CD4-positive, alpha-beta T cell treated with Interleukin-15 for 1 hour (primary cell): ENCODE measurements at regions not wholly inside any gene's neighbourhood (a gene's known extent, or its start where the extent isn't known, plus 50 kb on each side); places are given as distances from the start of the nearest gene placed in this dataset.

Experiments
- DNase-seq: peaks from one replicate; pipeline ENCODE4 v3.0.0-alpha.2; 2020

- DNase-seq = peak; percentile 11
Observed at GRCh38 chr11:70501051-70501901, 102.9 kb downstream of the CTTN start.

- DNase-seq = peak; percentile 8
Observed at GRCh38 chr11:70501933-70502540, 103.7 kb downstream of the CTTN start.

GRCh38 chr11:70502677-70503467 is 104.5 kb downstream of the CTTN start:
- DNase-seq = peak; percentile 12

GRCh38 chr11:70503468-70504221 is 105.3 kb downstream of the CTTN start:
- DNase-seq = peak; percentile 9

GRCh38 chr11:70504246-70505020 is 106.1 kb downstream of the CTTN start:
- peak; percentile 11 for DNase-seq

- DNase-seq = no peak
Observed at GRCh38 chr11:70505331-70505731, 107.0 kb downstream of the CTTN start.

- peak; percentile 12 for DNase-seq
Observed at GRCh38 chr11:70505761-70506657, 107.7 kb downstream of the CTTN start.

- peak; percentile 9 for DNase-seq
Observed at GRCh38 chr11:70506658-70506970, 108.3 kb downstream of the CTTN start.

GRCh38 chr11:70506986-70507385 is 108.7 kb downstream of the CTTN start:
- DNase-seq = no peak

GRCh38 chr11:70507466-70508230 is 109.3 kb downstream of the CTTN start:
- DNase-seq = no peak

GRCh38 chr11:70508231-70508480 is 109.8 kb downstream of the CTTN start:
- DNase-seq = peak; percentile 6

GRCh38 chr11:70509476-70509875 is 111.1 kb downstream of the CTTN start:
- no peak for DNase-seq

GRCh38 chr11:70510106-70510505 is 111.8 kb downstream of the CTTN start:
- peak; percentile 5 for DNase-seq

GRCh38 chr11:70510571-70510970 is 112.2 kb downstream of the CTTN start:
- no peak for DNase-seq

GRCh38 chr11:70511345-70511744 is 113.0 kb downstream of the CTTN start:
- DNase-seq = no peak

GRCh38 chr11:70512716-70513115 is 114.4 kb downstream of the CTTN start:
- no peak for DNase-seq

GRCh38 chr11:70517203-70517602 is 118.9 kb downstream of the CTTN start:
- DNase-seq = no peak

- DNase-seq = no peak
Observed at GRCh38 chr11:70517988-70518907, 119.9 kb downstream of the CTTN start.

- no peak for DNase-seq
Observed at GRCh38 chr11:70519117-70519516, 120.8 kb downstream of the CTTN start.
